ENCODE measurements at regions not wholly inside any gene's neighbourhood (a gene's known extent, or its start where the extent isn't known, plus 50 kb on each side); places are given as distances from the start of the nearest gene placed in this dataset.

GRCh38 chr3:124089214-124089613 lies 97.3 kb upstream of the ROPN1 start:
- no peak overlapping the region for H3K4me3 ChIP-seq (ENCODE audit: low read depth, low read length)
- no peak for DNase-seq (ENCODE audit: low read depth)
- no peak for TF ChIP-seq CTCF (IDR thresholded peaks at IDR 0.05; ENCODE audit: insufficient read depth, low read depth, low read length)

- DNase-seq (ENCODE audit: low read depth), result no peak
- no peak for TF ChIP-seq CTCF (IDR thresholded peaks at IDR 0.05; ENCODE audit: insufficient read depth, low read depth, low read length)
Measured at GRCh38 chr3:124091716-124092115, 99.8 kb upstream of the ROPN1 start.

GRCh38 chr3:124092811-124093210 lies 100.9 kb upstream of the ROPN1 start:
- no peak for TF ChIP-seq CTCF (IDR thresholded peaks at IDR 0.05; ENCODE audit: insufficient read depth, low read depth, low read length)
- no peak overlapping the region for H3K4me3 ChIP-seq (ENCODE audit: low read depth, low read length)
- no peak for DNase-seq (ENCODE audit: low read depth)

More at GRCh38 chr3:124091716-124092115, 99.8 kb upstream of the ROPN1 start:
- H3K4me3 ChIP-seq (ENCODE audit: low read depth, low read length), result no peak overlapping the region

GRCh38 chr3:124094496-124094895 lies 102.6 kb upstream of the ROPN1 start:
- TF ChIP-seq CTCF (IDR thresholded peaks at IDR 0.05; ENCODE audit: insufficient read depth, low read depth, low read length), result no peak
- DNase-seq (ENCODE audit: low read depth), result peak; percentile 26
- no peak overlapping the region for H3K4me3 ChIP-seq (ENCODE audit: low read depth, low read length)

GRCh38 chr3:124097362-124098131 lies 105.6 kb upstream of the ROPN1 start:
- no peak overlapping the region for H3K4me3 ChIP-seq (ENCODE audit: low read depth, low read length)
- no peak for DNase-seq (ENCODE audit: low read depth)
- no peak for TF ChIP-seq CTCF (IDR thresholded peaks at IDR 0.05; ENCODE audit: insufficient read depth, low read depth, low read length)

- TF ChIP-seq CTCF (IDR thresholded peaks at IDR 0.05; ENCODE audit: insufficient read depth, low read depth, low read length), result no peak
- no peak overlapping the region for H3K4me3 ChIP-seq (ENCODE audit: low read depth, low read length)
- DNase-seq (ENCODE audit: low read depth), result no peak
Measured at GRCh38 chr3:124101643-124102042, 109.7 kb upstream of the ROPN1 start.
